VCaP (cell line): ENCODE measurements at regions not wholly inside any gene's neighbourhood (a gene's known extent, or its start where the extent isn't known, plus 50 kb on each side); places are given as distances from the start of the nearest gene placed in this dataset.
"Not testable (repeated sequence)": the region's sequence is repeated elsewhere in the genome, so short reads cannot be mapped to it uniquely, and the experiment has no call there.

ENCODE experiments used
- H3K27ac ChIP-seq: fragments of 450-650 bp; 2 replicates; pipeline ENCODE4 v1.5.1; 2017
- CTCF ChIP-seq: fragments of 450-650 bp; conservative IDR thresholded peaks from 2 replicates; pipeline ENCODE4 v1.5.1; 2017; ENCODE audit warnings: mild to moderate bottlenecking, moderate library complexity

- no peak for TF ChIP-seq CTCF
- no peak overlapping the region for H3K27ac ChIP-seq
Observed at GRCh38 chr10:84854439-84854838, 526.0 kb downstream of the CCSER2 start.

DNA sequence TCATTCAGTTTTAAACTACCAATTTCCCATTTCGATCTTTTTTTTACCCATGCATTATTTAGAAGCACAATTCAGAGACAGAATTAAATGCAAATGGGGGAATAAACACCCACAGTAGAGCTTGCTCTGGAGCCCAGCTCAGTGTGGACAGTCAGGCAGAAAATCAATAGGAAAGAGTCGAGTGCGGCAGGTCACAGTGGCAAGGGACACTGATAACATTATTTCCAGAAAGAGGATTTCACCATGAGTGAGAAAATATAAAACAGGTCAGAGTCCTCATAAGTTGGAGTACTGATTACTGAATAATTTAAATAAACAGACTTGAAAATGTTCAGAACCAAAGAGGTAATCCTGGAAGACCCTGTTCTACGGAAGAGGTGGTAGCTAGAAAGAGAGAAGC, 532.5 kb downstream of the CCSER2 start:
- no peak for TF ChIP-seq CTCF

GRCh38 chr10:84862551-84862950, 534.2 kb downstream of the CCSER2 start:
- TF ChIP-seq CTCF: no peak
- H3K27ac ChIP-seq: no peak overlapping the region

More for the DNA sequence above, 532.5 kb downstream of the CCSER2 start:
- H3K27ac ChIP-seq: no peak overlapping the region

GRCh38 chr10:84863675-84864074, 535.3 kb downstream of the CCSER2 start:
- TF ChIP-seq CTCF: no peak
- H3K27ac ChIP-seq: no peak overlapping the region

GRCh38 chr10:84876116-84876999, 548.0 kb downstream of the CCSER2 start:
- no peak overlapping the region for H3K27ac ChIP-seq
- no peak for TF ChIP-seq CTCF

- TF ChIP-seq CTCF: no peak
- no peak overlapping the region for H3K27ac ChIP-seq
Observed at GRCh38 chr10:84879991-84880390, 551.6 kb downstream of the CCSER2 start.

DNA sequence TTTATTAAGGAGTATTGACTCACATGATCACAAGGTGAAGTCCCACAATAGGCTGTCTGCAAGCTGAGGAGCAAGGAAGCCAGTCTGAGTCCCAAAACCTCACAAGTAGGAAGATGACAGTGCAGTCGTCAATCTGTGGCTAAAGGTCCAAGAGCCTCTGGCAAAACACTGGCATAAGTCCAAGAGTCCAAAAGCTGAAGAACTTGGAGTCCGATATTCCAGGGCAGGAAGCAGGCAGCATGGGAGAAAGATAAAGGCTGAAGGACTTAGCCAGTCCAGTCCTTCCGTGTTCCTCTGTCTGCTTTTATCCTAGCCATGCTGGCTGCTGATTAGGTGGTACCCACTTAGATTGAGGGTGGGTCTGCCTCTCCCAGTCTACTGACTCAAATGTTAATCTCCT, 553.3 kb downstream of the CCSER2 start:
- H3K27ac ChIP-seq: not testable (repeated sequence)

DNA sequence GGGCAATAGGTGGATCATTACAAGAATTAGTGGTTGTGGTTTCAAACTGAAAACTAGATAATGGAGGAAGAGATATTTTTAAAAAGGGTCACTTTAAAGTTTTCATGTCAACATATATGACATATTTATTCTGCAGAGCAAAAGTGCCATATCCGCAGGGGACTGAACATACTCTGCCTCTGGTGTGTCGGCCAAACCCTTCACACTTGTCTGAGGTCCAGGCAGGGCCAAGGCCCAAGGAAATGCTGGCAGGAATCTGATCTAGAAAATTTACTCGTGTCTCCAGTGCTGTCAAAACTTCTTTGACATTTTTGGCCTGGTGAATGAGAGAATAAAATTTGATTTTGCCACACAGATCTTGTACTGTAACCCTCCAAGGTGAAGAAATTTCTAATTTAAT, 562.3 kb downstream of the CCSER2 start:
- no peak overlapping the region for H3K27ac ChIP-seq
- no peak for TF ChIP-seq CTCF
